ENCODE measurements at regions not wholly inside any gene's neighbourhood (a gene's known extent, or its start where the extent isn't known, plus 50 kb on each side); places are given as distances from the start of the nearest gene placed in this dataset.

DNA sequence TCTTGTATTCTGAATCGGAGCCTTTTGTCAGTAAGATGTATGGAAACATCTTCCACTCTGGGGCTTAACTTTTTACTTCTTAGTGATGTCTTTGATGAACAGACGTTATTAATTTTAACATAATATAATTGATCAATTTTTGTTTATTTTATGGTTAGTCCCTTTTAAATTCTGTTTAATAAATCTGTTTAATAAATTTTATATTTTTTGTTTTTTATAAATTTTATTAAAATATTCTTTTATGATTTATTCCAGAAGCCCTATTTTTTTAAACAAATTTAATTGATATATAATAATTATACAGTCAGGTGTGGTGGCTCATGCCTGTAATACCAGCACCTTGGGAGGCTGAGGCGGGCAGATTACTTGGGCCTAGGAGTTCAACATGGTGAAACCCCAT, 235.1 kb downstream of the AEBP2 start:
- TF ChIP-seq POLR2A (IDR thresholded peaks at IDR 0.05), result no peak
- TF ChIP-seq, protein P1, sequence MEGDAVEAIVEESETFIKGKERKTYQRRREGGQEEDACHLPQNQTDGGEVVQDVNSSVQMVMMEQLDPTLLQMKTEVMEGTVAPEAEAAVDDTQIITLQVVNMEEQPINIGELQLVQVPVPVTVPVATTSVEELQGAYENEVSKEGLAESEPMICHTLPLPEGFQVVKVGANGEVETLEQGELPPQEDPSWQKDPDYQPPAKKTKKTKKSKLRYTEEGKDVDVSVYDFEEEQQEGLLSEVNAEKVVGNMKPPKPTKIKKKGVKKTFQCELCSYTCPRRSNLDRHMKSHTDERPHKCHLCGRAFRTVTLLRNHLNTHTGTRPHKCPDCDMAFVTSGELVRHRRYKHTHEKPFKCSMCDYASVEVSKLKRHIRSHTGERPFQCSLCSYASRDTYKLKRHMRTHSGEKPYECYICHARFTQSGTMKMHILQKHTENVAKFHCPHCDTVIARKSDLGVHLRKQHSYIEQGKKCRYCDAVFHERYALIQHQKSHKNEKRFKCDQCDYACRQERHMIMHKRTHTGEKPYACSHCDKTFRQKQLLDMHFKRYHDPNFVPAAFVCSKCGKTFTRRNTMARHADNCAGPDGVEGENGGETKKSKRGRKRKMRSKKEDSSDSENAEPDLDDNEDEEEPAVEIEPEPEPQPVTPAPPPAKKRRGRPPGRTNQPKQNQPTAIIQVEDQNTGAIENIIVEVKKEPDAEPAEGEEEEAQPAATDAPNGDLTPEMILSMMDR (IDR thresholded peaks at IDR 0.05), result no peak
